Epithelial cell of proximal tubule (primary cell): ENCODE measurements at regions not wholly inside any gene's neighbourhood (a gene's known extent, or its start where the extent isn't known, plus 50 kb on each side); places are given as distances from the start of the nearest gene placed in this dataset.

ENCODE experiments used
- DNase-seq: peaks from one replicate; pipeline ENCODE4 v3.0.0-alpha.2; 2011; ENCODE audit warnings: low read depth
- H3K4me3 ChIP-seq: 2 replicates; pipeline ENCODE4 v1.5.1; 2011; ENCODE audit warnings: low read depth, mild to moderate bottlenecking, low read length
- TF ChIP-seq, protein P1 (sequence below): conservative IDR thresholded peaks from 2 replicates; pipeline ENCODE4 v1.5.1; 2012; ENCODE audit warnings: low read depth, mild to moderate bottlenecking, low read length

DNA sequence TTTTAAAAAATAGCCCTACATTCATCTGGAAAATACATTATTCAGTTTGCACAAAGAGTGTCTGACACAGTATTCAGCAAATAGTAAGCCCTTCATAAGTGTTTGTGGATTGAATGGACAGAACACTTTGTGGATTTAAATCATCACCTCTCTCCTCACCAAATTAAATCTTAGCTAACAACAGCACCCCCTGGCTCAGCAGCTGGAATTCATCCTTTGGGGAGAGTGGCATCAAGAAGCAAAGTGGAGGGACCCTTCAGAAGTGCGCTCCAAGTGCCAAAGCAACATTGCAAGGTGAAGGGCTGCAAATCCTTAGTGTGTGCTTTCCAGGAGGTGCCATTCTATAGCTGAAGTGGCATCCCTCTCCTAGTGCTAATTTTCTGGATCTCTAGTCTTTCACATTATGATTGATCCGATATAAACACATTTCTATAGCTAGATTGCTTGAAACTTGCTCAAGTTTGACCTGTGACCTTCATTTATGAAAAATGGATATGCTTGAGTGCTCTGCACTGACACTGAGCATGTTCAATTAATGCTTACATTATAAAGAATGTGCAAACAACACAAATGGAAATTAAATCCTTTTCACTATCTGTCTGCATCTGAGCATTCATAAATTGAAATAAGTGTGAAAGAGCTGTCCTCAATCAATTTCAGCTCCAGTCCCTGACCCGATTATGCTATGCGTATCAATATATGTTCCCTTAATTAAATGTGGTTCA is 891.7 kb downstream of the C6orf118 start:
- TF ChIP-seq, protein P1, sequence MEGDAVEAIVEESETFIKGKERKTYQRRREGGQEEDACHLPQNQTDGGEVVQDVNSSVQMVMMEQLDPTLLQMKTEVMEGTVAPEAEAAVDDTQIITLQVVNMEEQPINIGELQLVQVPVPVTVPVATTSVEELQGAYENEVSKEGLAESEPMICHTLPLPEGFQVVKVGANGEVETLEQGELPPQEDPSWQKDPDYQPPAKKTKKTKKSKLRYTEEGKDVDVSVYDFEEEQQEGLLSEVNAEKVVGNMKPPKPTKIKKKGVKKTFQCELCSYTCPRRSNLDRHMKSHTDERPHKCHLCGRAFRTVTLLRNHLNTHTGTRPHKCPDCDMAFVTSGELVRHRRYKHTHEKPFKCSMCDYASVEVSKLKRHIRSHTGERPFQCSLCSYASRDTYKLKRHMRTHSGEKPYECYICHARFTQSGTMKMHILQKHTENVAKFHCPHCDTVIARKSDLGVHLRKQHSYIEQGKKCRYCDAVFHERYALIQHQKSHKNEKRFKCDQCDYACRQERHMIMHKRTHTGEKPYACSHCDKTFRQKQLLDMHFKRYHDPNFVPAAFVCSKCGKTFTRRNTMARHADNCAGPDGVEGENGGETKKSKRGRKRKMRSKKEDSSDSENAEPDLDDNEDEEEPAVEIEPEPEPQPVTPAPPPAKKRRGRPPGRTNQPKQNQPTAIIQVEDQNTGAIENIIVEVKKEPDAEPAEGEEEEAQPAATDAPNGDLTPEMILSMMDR: peak; percentile 16
- no peak for DNase-seq
- H3K4me3 ChIP-seq: no peak overlapping the region

DNA sequence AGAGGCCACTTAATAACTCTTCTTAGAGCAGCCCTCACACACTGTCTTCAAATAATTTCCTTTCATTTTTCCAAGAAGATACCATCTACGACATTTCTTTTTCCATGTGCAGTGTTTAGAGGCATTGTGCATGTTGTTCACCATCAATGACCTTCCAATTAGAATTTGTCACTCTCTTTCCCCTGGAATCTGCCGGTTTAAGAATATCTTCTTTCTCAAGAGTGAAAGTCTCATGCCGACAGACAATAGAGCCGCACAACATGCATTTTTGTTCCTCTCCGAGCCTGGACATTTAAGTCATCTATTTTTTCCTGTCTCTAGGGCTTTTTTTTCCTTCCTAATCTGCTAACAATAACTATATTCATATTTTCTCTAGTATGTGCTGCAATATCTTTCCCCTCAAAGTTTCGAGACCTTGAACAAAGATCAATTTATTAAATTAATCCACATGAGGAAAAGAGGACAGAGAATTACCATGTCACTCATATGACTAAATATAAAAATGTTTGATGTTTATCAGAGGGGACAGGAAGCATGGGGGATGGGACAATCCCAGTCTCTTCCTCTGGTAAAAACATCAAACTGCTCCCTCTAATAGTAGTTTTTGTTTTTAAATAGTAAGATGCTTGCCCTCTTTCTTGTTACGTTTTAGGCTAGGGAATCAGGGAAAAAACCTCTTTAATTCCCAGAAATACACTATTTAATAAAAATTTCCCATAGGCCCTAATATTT is 893.4 kb downstream of the C6orf118 start:
- no peak for DNase-seq
- no peak overlapping the region for H3K4me3 ChIP-seq
- TF ChIP-seq, protein P1: no peak

DNA sequence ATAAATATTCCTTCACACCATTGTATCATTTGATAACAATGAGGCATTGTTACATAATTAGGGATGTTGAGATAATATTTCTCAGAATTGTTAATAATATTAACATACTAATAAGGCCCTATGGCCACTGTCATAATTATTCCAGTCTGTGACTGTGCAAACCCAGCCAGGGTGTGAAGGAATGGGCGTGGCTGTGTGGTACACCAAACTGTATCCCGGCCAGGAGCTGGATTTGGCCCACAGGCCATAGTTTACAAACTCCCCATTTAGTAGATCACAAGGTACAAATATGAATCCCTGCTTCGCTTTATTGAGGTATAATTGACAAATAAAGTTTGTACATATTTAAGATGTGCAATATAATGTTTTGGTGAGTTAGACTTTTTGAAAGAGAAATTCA is 894.7 kb downstream of the C6orf118 start:
- TF ChIP-seq, protein P1: no peak
- no peak for DNase-seq
- no peak overlapping the region for H3K4me3 ChIP-seq

GRCh38 chr6:164412566-164412965 is 896.8 kb downstream of the C6orf118 start:
- no peak overlapping the region for H3K4me3 ChIP-seq
- no peak for DNase-seq
- TF ChIP-seq, protein P1: no peak

- no peak overlapping the region for H3K4me3 ChIP-seq
- no peak for DNase-seq
- TF ChIP-seq, protein P1: no peak
These were observed 899.4 kb downstream of the C6orf118 start for GRCh38 chr6:164410017-164410416.

DNA sequence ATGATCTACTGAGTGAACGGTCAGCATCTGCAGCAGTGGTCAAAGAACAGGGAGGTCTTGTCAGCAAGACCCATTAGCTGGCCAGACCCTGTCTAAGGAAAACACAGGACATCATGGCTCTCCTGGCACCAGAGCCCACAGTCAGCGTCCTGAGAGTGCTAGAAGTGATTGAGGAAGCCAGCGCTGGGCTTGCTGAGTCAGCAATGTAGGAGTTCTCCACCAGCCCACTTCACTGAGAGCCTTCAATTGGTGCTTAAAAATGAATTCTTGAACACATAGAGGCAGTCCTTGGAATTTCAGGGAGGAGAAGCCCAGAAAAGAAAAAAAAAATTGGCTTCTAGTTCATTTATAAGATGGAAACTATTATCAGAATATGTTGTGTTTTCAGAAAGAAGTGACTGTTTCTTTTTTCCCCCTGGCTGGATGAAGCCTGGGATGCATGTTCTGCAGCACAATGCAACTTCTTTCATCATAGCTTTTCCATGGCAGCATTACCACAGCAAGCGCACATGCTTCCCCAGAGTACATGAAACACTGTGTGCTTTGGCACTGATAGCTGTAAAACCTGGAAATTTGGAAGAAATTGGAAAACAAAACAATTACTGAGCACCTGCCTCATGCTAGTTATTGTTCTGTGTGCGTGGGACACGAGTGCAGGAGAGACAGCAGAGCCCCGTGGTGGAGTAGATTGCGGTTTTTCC is 899.9 kb downstream of the C6orf118 start:
- TF ChIP-seq, protein P1: no peak
- DNase-seq: no peak
- H3K4me3 ChIP-seq: no peak overlapping the region
